OCI-LY3 (cell line): ENCODE measurements at regions not wholly inside any gene's neighbourhood (a gene's known extent, or its start where the extent isn't known, plus 50 kb on each side); places are given as distances from the start of the nearest gene placed in this dataset.

Source experiments
- H2AFZ ChIP-seq: fragments of 200-600, 300-600 bp; shearing (Covaris generic); 2 replicates; pipeline ENCODE4 v1.6.0; 2014; ENCODE audit warnings: antibody characterized with exemption, low read depth, low read length
- H3K27ac ChIP-seq: fragments of 200-600, 300-600 bp; sonication (generic); 2 replicates; pipeline ENCODE4 v1.5.1; 2014; ENCODE audit warnings: mild to moderate bottlenecking, low read length, moderate library complexity, mixed read lengths
- H3K27me3 ChIP-seq: fragments of 200-600, 300-600 bp; sonication (generic); 2 replicates; pipeline ENCODE4 v1.6.1; 2014; ENCODE audit warnings: low read depth, low read length, mixed read lengths
- H3K36me3 ChIP-seq: fragments of 200-600, 300-600 bp; sonication (generic); replicated peaks from 2 replicates; pipeline ENCODE3; 2014; ENCODE audit warnings: low read depth, low read length, mixed read lengths
- H3K4me1 ChIP-seq: fragments of 300-600, 200-600 bp; sonication (generic); 2 replicates; pipeline ENCODE4 v1.6.1; 2014; ENCODE audit warnings: low read length, mixed read lengths
- H3K4me2 ChIP-seq: fragments of 200-600, 300-600 bp; sonication (generic); 2 replicates; pipeline ENCODE4 v1.6.1; 2014; ENCODE audit warnings: low read length, mixed read lengths
- H3K4me3 ChIP-seq: fragments of 300-600, 200-600 bp; sonication (generic); 2 replicates; pipeline ENCODE4 v1.5.1; 2014; ENCODE audit warnings: antibody characterized with exemption, mild to moderate bottlenecking, low read length, moderate library complexity
- H3K79me2 ChIP-seq: fragments of 300-600, 200-600 bp; shearing (Covaris generic); 2 replicates; pipeline ENCODE4 v1.6.1; 2014; ENCODE audit warnings: mild to moderate bottlenecking, low read length, mixed read lengths
- H3K9ac ChIP-seq: fragments of 300-600, 200-600 bp; shearing (Covaris generic); 2 replicates; pipeline ENCODE4 v1.6.0; 2014; ENCODE audit warnings: mild to moderate bottlenecking, low read length, moderate library complexity
- H3K9me3 ChIP-seq: fragments of 200-600, 300-600 bp; shearing (Covaris generic); 2 replicates; pipeline ENCODE4 v1.6.1; 2014; ENCODE audit warnings: low read length, mixed read lengths; ENCODE audit not compliant: insufficient read depth
- H4K20me1 ChIP-seq: fragments of 200-600, 300-600 bp; sonication (generic); 2 replicates; pipeline ENCODE4 v1.6.1; 2016; ENCODE audit warnings: low read length, mixed read lengths; ENCODE audit not compliant: insufficient read depth
- EZH2phosphoT487 ChIP-seq: fragments of 200-600 bp; shearing (Covaris generic); IDR thresholded peaks from 2 replicates; pipeline ENCODE4 v1.6.1; 2018; ENCODE audit warnings: antibody characterized with exemption, mixed run types, low read depth
- TF ChIP-seq, protein P1 (sequence below): fragments of 200-600, 300-600 bp; sonication (generic); IDR thresholded peaks from 2 replicates; pipeline ENCODE4 v1.5.1; 2014; ENCODE audit warnings: antibody characterized with exemption, low read length, low read depth

GRCh38 chr7:86504229-86504628, 139.5 kb upstream of the GRM3 start:
- Histone ChIP-seq H3K79me2 (no peaks in the 10 kb centered on the region), H2AFZ (no peak overlapping the region), H3K9ac (no peak overlapping the region), H3K9me3 (no peaks in the 10 kb centered on the region), H3K4me3 (no peak overlapping the region), H3K27ac (no peak overlapping the region), H3K36me3 (no peaks in the 10 kb centered on the region), H3K27me3 (no peaks in the 10 kb centered on the region), H3K4me1 (no peaks in the 10 kb centered on the region), H3K4me2 (no peak overlapping the region), H4K20me1 (no peaks in the 10 kb centered on the region)
- no peak for TF ChIP-seq EZH2phosphoT487
- TF ChIP-seq, protein P1, sequence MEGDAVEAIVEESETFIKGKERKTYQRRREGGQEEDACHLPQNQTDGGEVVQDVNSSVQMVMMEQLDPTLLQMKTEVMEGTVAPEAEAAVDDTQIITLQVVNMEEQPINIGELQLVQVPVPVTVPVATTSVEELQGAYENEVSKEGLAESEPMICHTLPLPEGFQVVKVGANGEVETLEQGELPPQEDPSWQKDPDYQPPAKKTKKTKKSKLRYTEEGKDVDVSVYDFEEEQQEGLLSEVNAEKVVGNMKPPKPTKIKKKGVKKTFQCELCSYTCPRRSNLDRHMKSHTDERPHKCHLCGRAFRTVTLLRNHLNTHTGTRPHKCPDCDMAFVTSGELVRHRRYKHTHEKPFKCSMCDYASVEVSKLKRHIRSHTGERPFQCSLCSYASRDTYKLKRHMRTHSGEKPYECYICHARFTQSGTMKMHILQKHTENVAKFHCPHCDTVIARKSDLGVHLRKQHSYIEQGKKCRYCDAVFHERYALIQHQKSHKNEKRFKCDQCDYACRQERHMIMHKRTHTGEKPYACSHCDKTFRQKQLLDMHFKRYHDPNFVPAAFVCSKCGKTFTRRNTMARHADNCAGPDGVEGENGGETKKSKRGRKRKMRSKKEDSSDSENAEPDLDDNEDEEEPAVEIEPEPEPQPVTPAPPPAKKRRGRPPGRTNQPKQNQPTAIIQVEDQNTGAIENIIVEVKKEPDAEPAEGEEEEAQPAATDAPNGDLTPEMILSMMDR = no peak

GRCh38 chr7:86499986-86500385, 143.7 kb upstream of the GRM3 start:
- no peaks in the 10 kb centered on the region for H3K9me3 ChIP-seq

GRCh38 chr7:86485827-86486226, 157.9 kb upstream of the GRM3 start:
- Histone ChIP-seq H3K79me2 (no peaks in the 10 kb centered on the region), H3K36me3 (no peaks in the 10 kb centered on the region), H4K20me1 (no peaks in the 10 kb centered on the region), H3K4me1 (0 out of 2 replicates have a peak, but pooled peaks cover 3% of the 10 kb centered on the region), H3K27ac (no peak overlapping the region), H3K27me3 (no peaks in the 10 kb centered on the region), H3K4me3 (no peak overlapping the region), H3K9me3 (no peaks in the 10 kb centered on the region), H2AFZ (no peak overlapping the region), H3K4me2 (no peak overlapping the region), H3K9ac (no peak overlapping the region)
- no peak for TF ChIP-seq EZH2phosphoT487
- TF ChIP-seq, protein P1 = no peak

More at GRCh38 chr7:86499986-86500385, 143.7 kb upstream of the GRM3 start:
- Histone ChIP-seq H3K79me2 (no peaks in the 10 kb centered on the region), H2AFZ (no peak overlapping the region), H4K20me1 (no peaks in the 10 kb centered on the region), H3K9ac (no peak overlapping the region), H3K36me3 (no peaks in the 10 kb centered on the region), H3K4me3 (no peak overlapping the region), H3K4me1 (no peaks in the 10 kb centered on the region), H3K27me3 (no peaks in the 10 kb centered on the region), H3K4me2 (no peak overlapping the region), H3K27ac (no peak overlapping the region)
- TF ChIP-seq, protein P1 = no peak
- TF ChIP-seq EZH2phosphoT487 = no peak

- Histone ChIP-seq H4K20me1 (no peaks in the 10 kb centered on the region), H2AFZ (no peak overlapping the region), H3K36me3 (no peaks in the 10 kb centered on the region), H3K27me3 (no peaks in the 10 kb centered on the region), H3K79me2 (no peaks in the 10 kb centered on the region), H3K9ac (no peak overlapping the region), H3K4me2 (no peak overlapping the region), H3K4me3 (no peak overlapping the region), H3K9me3 (no peaks in the 10 kb centered on the region), H3K4me1 (0 out of 2 replicates have a peak, but pooled peaks cover 3% of the 10 kb centered on the region), H3K27ac (no peak overlapping the region)
- no peak for TF ChIP-seq EZH2phosphoT487
- TF ChIP-seq, protein P1 = no peak
Observed at GRCh38 chr7:86479144-86479543, 164.6 kb upstream of the GRM3 start.
